Activated CD4-positive, alpha-beta T cell treated with anti-CD3 and anti-CD28 coated beads for 36 hours (primary cell): ENCODE measurements at regions not wholly inside any gene's neighbourhood (a gene's known extent, or its start where the extent isn't known, plus 50 kb on each side); places are given as distances from the start of the nearest gene placed in this dataset.

ENCODE experiments used
- ATAC-seq: fragments of 200-7000 bp; cut with Tn5 transposase; one replicate; pipeline ENCODE4 v1.10.0; 2021; ENCODE audit warnings: mild to moderate bottlenecking, moderate library complexity
- CTCF ChIA-PET: fragments of 350-600 bp; sonication (Branson Sonifier 250); formaldehyde crosslinking; loops from one replicate; lab custom pipeline; 2021; ENCODE audit warnings: antibody characterized with exemption; lab: Charles Lee
- POLR2A ChIA-PET: fragments of 350-600 bp; sonication (Branson Sonifier 250); formaldehyde crosslinking; loops from one replicate; lab custom pipeline; 2021; ENCODE audit warnings: antibody characterized with exemption, inconsistent platforms; lab: Charles Lee
- DNase-seq: peaks from one replicate; pipeline ENCODE4 v3.0.0-alpha.2; 2020
- H3K27ac Mint-ChIP-seq: one replicate; pipeline ENCODE4 v1.8.0; 2021; ENCODE audit warnings: mixed read lengths
- H3K27me3 Mint-ChIP-seq: one replicate; pipeline ENCODE4 v1.8.0; 2021; ENCODE audit warnings: mixed read lengths
- H3K36me3 Mint-ChIP-seq: one replicate; pipeline ENCODE4 v1.8.0; 2021; ENCODE audit warnings: low read depth, mixed read lengths
- H3K4me1 Mint-ChIP-seq: one replicate; pipeline ENCODE4 v1.8.0; 2021; ENCODE audit warnings: mixed read lengths
- H3K4me3 Mint-ChIP-seq: one replicate; pipeline ENCODE4 v1.8.0; 2021; ENCODE audit warnings: mild to moderate bottlenecking, moderate library complexity, mixed read lengths
- H3K9me3 Mint-ChIP-seq: one replicate; pipeline ENCODE4 v1.8.0; 2021; ENCODE audit warnings: low read depth, mixed read lengths
- intact Hi-C, 2 experiments: fragments of 100-400 bp; cut with DNase I in 1 of 2; cut with micrococcal nuclease in 1 of 2; formaldehyde crosslinking; loops; one replicate each; pipeline versions ENCODE4 v1.14.2 to v1.15.1; 2022 to 2024; cut with DNase I, micrococcal nuclease

DNA sequence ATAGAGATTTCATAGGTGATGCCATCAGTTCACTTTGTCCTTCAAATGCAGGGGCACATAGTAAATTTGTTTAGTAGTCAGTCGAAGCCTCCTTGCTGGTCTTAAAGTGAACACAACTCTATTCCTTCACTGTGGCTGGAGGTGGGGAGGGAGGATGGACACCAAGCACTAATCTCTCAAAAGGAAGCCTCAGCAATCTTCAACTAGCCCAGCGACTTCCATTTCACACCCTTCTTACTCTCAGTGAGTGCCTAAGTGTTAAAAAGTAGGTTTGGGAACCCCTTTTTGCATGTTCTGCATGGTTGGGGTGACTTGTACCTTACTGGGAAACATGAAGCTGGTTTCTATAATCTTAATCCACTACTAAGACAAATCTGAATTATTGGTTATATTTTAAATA lies 96.0 kb upstream of the GUCY1A1 start:
- Mint-ChIP-seq H3K4me3 (no peak overlapping the region), H3K27me3 (no peaks in the 10 kb centered on the region), H3K36me3 (no peaks in the 10 kb centered on the region), H3K27ac (no peak overlapping the region), H3K9me3 (no peaks in the 10 kb centered on the region), H3K4me1 (no peaks in the 10 kb centered on the region)
- no peak for ATAC-seq
- no peak for DNase-seq
- CTCF ChIA-PET = no interaction called here
- POLR2A ChIA-PET = no interaction called here
- intact Hi-C loops = no loop called here

GRCh38 chr4:155569960-155570515 lies 96.6 kb upstream of the GUCY1A1 start:
- ChIA-PET POLR2A (no interaction called here), CTCF (no interaction called here)
- no peaks in the 10 kb centered on the region for H3K9me3 Mint-ChIP-seq
- H3K27ac Mint-ChIP-seq = no peak overlapping the region
- ATAC-seq (no peak), DNase-seq (no peak)
- no peak overlapping the region for H3K4me3 Mint-ChIP-seq
- no peaks in the 10 kb centered on the region for H3K27me3 Mint-ChIP-seq
- intact Hi-C loops = no loop called here
- H3K4me1 Mint-ChIP-seq = no peaks in the 10 kb centered on the region
- H3K36me3 Mint-ChIP-seq = no peaks in the 10 kb centered on the region

DNA sequence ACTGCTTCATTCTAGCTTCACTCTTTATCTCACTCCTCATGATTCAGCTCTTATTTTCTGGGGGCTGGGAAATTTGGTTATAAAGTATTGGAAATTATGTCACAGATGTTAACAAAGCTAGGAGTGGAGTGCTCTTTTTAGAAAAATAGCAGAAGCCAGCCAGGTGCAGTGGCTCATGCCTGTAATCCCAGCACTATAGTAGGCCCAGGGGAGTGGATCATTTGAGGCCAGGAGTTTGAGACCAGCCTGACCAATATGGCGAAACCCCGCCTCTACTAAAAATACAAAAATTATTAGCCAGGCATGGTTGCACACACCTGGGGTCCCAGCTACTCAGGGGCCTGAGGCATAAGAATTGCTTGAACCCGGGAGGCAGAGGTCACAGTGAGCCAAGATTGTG lies 97.2 kb upstream of the GUCY1A1 start:
- no peak for ATAC-seq

GRCh38 chr4:155568641-155569220 lies 97.9 kb upstream of the GUCY1A1 start:
- ATAC-seq (no peak), DNase-seq (no peak)
- ChIA-PET CTCF (no interaction called here), POLR2A (no interaction called here)
- Mint-ChIP-seq H3K27ac (no peak overlapping the region), H3K4me3 (no peak overlapping the region), H3K9me3 (no peaks in the 10 kb centered on the region), H3K36me3 (no peaks in the 10 kb centered on the region), H3K4me1 (no peaks in the 10 kb centered on the region), H3K27me3 (no peaks in the 10 kb centered on the region)
- intact Hi-C loops = no loop called here

More for the DNA sequence above, 97.2 kb upstream of the GUCY1A1 start:
- no peak for DNase-seq
- H3K4me1 Mint-ChIP-seq = no peaks in the 10 kb centered on the region
- no peaks in the 10 kb centered on the region for H3K9me3 Mint-ChIP-seq
- H3K4me3 Mint-ChIP-seq = no peak overlapping the region
- POLR2A ChIA-PET = no interaction called here
- CTCF ChIA-PET = no interaction called here
- no peaks in the 10 kb centered on the region for H3K27me3 Mint-ChIP-seq
- intact Hi-C loops = no loop called here
- no peak overlapping the region for H3K27ac Mint-ChIP-seq
- no peaks in the 10 kb centered on the region for H3K36me3 Mint-ChIP-seq

- no peak overlapping the region for H3K4me3 Mint-ChIP-seq
- H3K27me3 Mint-ChIP-seq = peaks cover 2% of the 10 kb centered on the region
- H3K27ac Mint-ChIP-seq = no peak overlapping the region
- POLR2A ChIA-PET = no interaction called here
- H3K36me3 Mint-ChIP-seq = no peaks in the 10 kb centered on the region
- DNase-seq = no peak
- CTCF ChIA-PET = no interaction called here
- no peak for ATAC-seq
- intact Hi-C loops = no loop called here
- no peaks in the 10 kb centered on the region for H3K4me1 Mint-ChIP-seq
- no peaks in the 10 kb centered on the region for H3K9me3 Mint-ChIP-seq
Observed at GRCh38 chr4:155566354-155566753, 100.3 kb upstream of the GUCY1A1 start.

- H3K4me1 Mint-ChIP-seq = no peaks in the 10 kb centered on the region
- H3K4me3 Mint-ChIP-seq = no peak overlapping the region
- H3K36me3 Mint-ChIP-seq = no peaks in the 10 kb centered on the region
- peaks cover 2% of the 10 kb centered on the region for H3K27me3 Mint-ChIP-seq
- DNase-seq = no peak
- H3K9me3 Mint-ChIP-seq = no peaks in the 10 kb centered on the region
- H3K27ac Mint-ChIP-seq = no peak overlapping the region
- ATAC-seq = no peak
- CTCF ChIA-PET = no interaction called here
- intact Hi-C loops = no loop called here
- POLR2A ChIA-PET = no interaction called here
Observed at GRCh38 chr4:155565776-155566175, 100.9 kb upstream of the GUCY1A1 start.

GRCh38 chr4:155565330-155565729 lies 101.3 kb upstream of the GUCY1A1 start:
- ChIA-PET CTCF (no interaction called here), POLR2A (no interaction called here)
- DNase-seq (no peak), ATAC-seq (no peak)
- no peaks in the 10 kb centered on the region for H3K36me3 Mint-ChIP-seq
- no peaks in the 10 kb centered on the region for H3K9me3 Mint-ChIP-seq
- peaks cover 2% of the 10 kb centered on the region for H3K27me3 Mint-ChIP-seq
- intact Hi-C loops = no loop called here
- no peaks in the 10 kb centered on the region for H3K4me1 Mint-ChIP-seq
- H3K27ac Mint-ChIP-seq = no peak overlapping the region
- H3K4me3 Mint-ChIP-seq = no peak overlapping the region

GRCh38 chr4:155564880-155565279 lies 101.8 kb upstream of the GUCY1A1 start:
- ATAC-seq = no peak
- H3K4me3 Mint-ChIP-seq = no peak overlapping the region

DNA sequence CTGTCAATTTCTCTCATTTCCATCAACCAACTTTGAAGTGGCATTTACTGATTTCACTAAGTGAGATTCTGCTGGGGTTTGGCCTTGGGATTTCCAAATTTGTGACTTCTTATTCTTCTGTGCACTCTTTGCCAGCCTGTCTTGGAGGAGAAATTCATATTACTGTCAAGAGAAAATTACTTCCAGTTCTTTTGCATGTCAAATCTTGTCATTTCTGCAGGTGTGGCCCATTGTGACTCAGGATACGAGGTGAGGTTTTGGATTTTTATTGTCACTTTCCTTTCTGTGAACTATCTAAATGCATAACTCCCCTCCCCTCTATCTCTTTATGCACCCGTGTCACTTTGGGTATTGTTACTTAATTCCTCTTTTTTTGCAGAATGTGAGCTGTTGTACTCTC lies 102.6 kb upstream of the GUCY1A1 start:
- ChIA-PET POLR2A (no interaction called here), CTCF (no interaction called here)
- Mint-ChIP-seq H3K4me3 (no peak overlapping the region), H3K27me3 (peaks cover 2% of the 10 kb centered on the region), H3K4me1 (no peaks in the 10 kb centered on the region), H3K27ac (no peak overlapping the region), H3K9me3 (no peaks in the 10 kb centered on the region), H3K36me3 (no peaks in the 10 kb centered on the region)
- no peak for ATAC-seq
- intact Hi-C loops = no loop called here
- DNase-seq = no peak

More at GRCh38 chr4:155564880-155565279, 101.8 kb upstream of the GUCY1A1 start:
- DNase-seq = no peak
- intact Hi-C loops = no loop called here
- Mint-ChIP-seq H3K4me1 (no peaks in the 10 kb centered on the region), H3K27ac (no peak overlapping the region), H3K27me3 (peaks cover 2% of the 10 kb centered on the region), H3K9me3 (no peaks in the 10 kb centered on the region), H3K36me3 (no peaks in the 10 kb centered on the region)
- CTCF ChIA-PET = no interaction called here
- POLR2A ChIA-PET = no interaction called here

DNA sequence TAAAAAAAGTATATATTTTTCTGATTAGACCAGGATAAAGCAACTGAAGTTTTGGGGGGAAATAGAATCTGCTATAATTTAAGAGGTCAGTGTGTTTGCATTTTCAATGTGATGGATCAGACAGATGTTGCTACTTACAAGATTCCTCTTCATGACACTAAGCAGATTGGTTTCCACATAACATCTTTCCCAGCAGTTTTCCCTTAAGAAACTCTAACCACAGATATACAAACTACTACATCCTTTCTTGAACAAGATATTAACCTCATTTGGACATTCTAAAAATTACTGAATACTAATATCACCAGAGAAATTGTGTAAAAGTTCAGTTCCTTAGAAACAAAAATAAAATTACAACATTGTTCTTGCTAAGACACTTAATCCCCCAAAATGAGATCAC lies 106.7 kb upstream of the GUCY1A1 start:
- no peaks in the 10 kb centered on the region for H3K9me3 Mint-ChIP-seq
- intact Hi-C loops = no loop called here
- no peak overlapping the region for H3K4me3 Mint-ChIP-seq
- POLR2A ChIA-PET = no interaction called here
- no peaks in the 10 kb centered on the region for H3K4me1 Mint-ChIP-seq
- no peak overlapping the region for H3K27ac Mint-ChIP-seq
- DNase-seq (no peak), ATAC-seq (no peak)
- CTCF ChIA-PET = no interaction called here
- no peaks in the 10 kb centered on the region for H3K36me3 Mint-ChIP-seq
- peaks cover 2% of the 10 kb centered on the region for H3K27me3 Mint-ChIP-seq

GRCh38 chr4:155552180-155552579 lies 114.5 kb upstream of the GUCY1A1 start:
- H3K27me3 Mint-ChIP-seq = peaks cover 3% of the 10 kb centered on the region
- no peak for DNase-seq
- no peak overlapping the region for H3K27ac Mint-ChIP-seq
- peaks cover 5% of the 10 kb centered on the region for H3K9me3 Mint-ChIP-seq
- no peaks in the 10 kb centered on the region for H3K4me1 Mint-ChIP-seq
- intact Hi-C loops = no loop called here
- H3K4me3 Mint-ChIP-seq = no peak overlapping the region
- no peaks in the 10 kb centered on the region for H3K36me3 Mint-ChIP-seq
- POLR2A ChIA-PET = no interaction called here
- no peak for ATAC-seq
- CTCF ChIA-PET = no interaction called here

- intact Hi-C loops = no loop called here
- CTCF ChIA-PET = no interaction called here
- H3K27me3 Mint-ChIP-seq = peaks cover 3% of the 10 kb centered on the region
- no peak overlapping the region for H3K27ac Mint-ChIP-seq
- ATAC-seq (no peak), DNase-seq (no peak)
- H3K9me3 Mint-ChIP-seq = peaks cover 5% of the 10 kb centered on the region
- POLR2A ChIA-PET = interaction anchor here (0.6 kb wide), 1 partner anchor 63 kb away, joined by 5 read pairs; no protein-coding TSS in a partner anchor
- H3K36me3 Mint-ChIP-seq = no peaks in the 10 kb centered on the region
- no peaks in the 10 kb centered on the region for H3K4me1 Mint-ChIP-seq
- no peak overlapping the region for H3K4me3 Mint-ChIP-seq
Observed at GRCh38 chr4:155548173-155548572, 118.5 kb upstream of the GUCY1A1 start.
